B cell (primary cell): ENCODE measurements at regions not wholly inside any gene's neighbourhood (a gene's known extent, or its start where the extent isn't known, plus 50 kb on each side); places are given as distances from the start of the nearest gene placed in this dataset.

Experiments used
- CTCF ChIP-seq: fragments of 200-600 bp; IDR thresholded peaks from one replicate; pipeline ENCODE4 v1.8.0; 2022; ENCODE audit warnings: antibody characterized with exemption, mild to moderate bottlenecking
- EZH2 ChIP-seq: IDR thresholded peaks from 2 replicates; pipeline ENCODE4 v1.6.1; 2012; ENCODE audit warnings: borderline replicate concordance, low read depth, mild to moderate bottlenecking, moderate library complexity, low read length; ENCODE audit not compliant: insufficient read depth, poor library complexity, severe bottlenecking

DNA sequence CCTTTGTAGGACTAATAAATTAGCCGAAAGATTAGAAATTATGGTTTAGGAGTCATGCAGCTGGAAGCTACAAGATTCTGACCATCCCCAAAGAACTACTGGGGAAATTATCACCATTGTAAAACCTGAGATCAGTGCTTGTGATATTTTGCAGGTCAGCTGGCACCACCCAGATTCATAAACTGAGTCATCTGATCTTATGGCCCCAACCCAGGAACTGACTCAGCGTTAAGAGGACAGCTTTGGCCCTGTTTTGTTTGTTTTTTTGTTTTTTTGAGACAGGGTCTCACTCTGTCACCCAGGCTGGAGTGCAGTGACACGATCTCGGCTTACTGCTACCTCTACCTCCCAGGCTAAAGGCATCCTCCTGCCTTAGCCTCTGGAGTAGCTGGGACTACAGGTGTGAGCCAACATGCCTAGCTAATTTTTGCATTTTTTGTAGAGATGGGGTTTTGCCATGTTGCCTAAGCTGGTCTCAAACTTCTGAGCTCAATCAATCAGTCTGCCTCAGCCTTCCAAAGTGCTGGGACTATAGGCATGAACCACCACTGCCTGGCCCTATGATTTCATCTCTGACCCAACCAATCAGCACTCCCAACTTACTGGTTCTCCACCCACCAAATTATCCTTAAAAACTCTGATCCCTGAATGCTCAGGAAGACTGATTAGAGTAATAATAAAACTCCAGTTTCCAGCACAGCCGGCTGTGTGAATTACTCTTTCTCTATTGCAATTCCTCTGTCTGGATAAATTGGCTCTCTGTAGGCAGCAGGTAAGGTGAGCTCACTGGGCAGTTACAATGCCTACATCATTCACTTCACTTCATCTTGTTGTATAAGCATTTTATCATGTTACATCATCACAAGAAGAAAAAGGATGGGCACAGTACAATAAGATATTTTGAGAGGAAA, 79.4 kb upstream of the KSR1 start:
- TF ChIP-seq CTCF = no peak
- TF ChIP-seq EZH2 = no peak
